IMR-90 (cell line): ENCODE measurements at regions not wholly inside any gene's neighbourhood (a gene's known extent, or its start where the extent isn't known, plus 50 kb on each side); places are given as distances from the start of the nearest gene placed in this dataset.

ENCODE experiments used
- ATAC-seq: fragments of 200-7000 bp; cut with Tn5 transposase; 2 replicates; pipeline ENCODE4 v1.9.1; 2020; ENCODE audit warnings: low read depth, mild to moderate bottlenecking, moderate library complexity
- BruUV-seq: library from RNA; stranded (reverse); fragments of 400-500 nt; replicated peaks from 2 replicates; lab custom pipeline; 2021; lab: Mats Ljungman, UMichigan
- CTCF ChIA-PET: fragments of 300-600 bp; formaldehyde crosslinking; extraction: SDS; loops from one replicate; lab custom pipeline; 2021; ENCODE audit warnings: antibody characterized with exemption; lab: Yijun Ruan, JAX
- POLR2A ChIA-PET: fragments of 300-600 bp; sonication (Branson Sonifier 250); formaldehyde crosslinking; loops from one replicate; lab custom pipeline; 2022; ENCODE audit warnings: antibody characterized with exemption; ENCODE audit not compliant: unreplicated experiment; lab: Charles Lee
- DNase-seq: peaks from one replicate; pipeline ENCODE4 v3.0.0; 2013
- H2AFZ ChIP-seq: replicated peaks from 2 replicates; pipeline ENCODE3; 2013; ENCODE audit warnings: low read length, mild to moderate bottlenecking; ENCODE audit not compliant: poor library complexity
- H2AK5ac ChIP-seq: 2 replicates; pipeline ENCODE4 v1.6.1; 2013; ENCODE audit warnings: low read depth, low read length, inconsistent platforms
- H2AK9ac ChIP-seq: replicated peaks from 2 replicates; pipeline ENCODE3; 2013; ENCODE audit warnings: mild to moderate bottlenecking, low read depth, low read length, moderate library complexity; ENCODE audit not compliant: poor library complexity
- H2BK120ac ChIP-seq: 2 replicates; pipeline ENCODE4 v1.6.1; 2013; ENCODE audit warnings: low read depth, low read length, inconsistent platforms
- H2BK15ac ChIP-seq: 3 replicates; pipeline ENCODE4 v1.6.1; 2013; ENCODE audit warnings: low read depth, low read length, inconsistent platforms
- H2BK20ac ChIP-seq: 2 replicates; pipeline ENCODE4 v1.6.1; 2013; ENCODE audit warnings: low read depth, mild to moderate bottlenecking, inconsistent platforms, low read length, moderate library complexity
- H2BK5ac ChIP-seq: 2 replicates; pipeline ENCODE4 v1.6.1; 2013; ENCODE audit warnings: mild to moderate bottlenecking, low read depth, low read length, inconsistent platforms; ENCODE audit not compliant: poor library complexity, severe bottlenecking
- H3K14ac ChIP-seq: replicated peaks from 2 replicates; pipeline ENCODE4 v1.6.1; 2013; ENCODE audit warnings: low read depth, low read length, inconsistent platforms
- H3K18ac ChIP-seq: 2 replicates; pipeline ENCODE4 v1.6.1; 2013; ENCODE audit warnings: low read depth, low read length, control low read depth
- H3K23ac ChIP-seq: 2 replicates; pipeline ENCODE4 v1.6.1; 2013; ENCODE audit warnings: low read depth, low read length, inconsistent platforms
- H3K27ac ChIP-seq: 2 replicates; pipeline ENCODE4 v1.5.1; 2013; ENCODE audit warnings: mild to moderate bottlenecking, control low read depth, low read length; ENCODE audit not compliant: insufficient read depth
- H3K27me3 ChIP-seq: 2 replicates; pipeline ENCODE4 v1.6.1; 2013; ENCODE audit warnings: low read length; ENCODE audit not compliant: control insufficient read depth, insufficient read depth
- H3K36me3 ChIP-seq: 2 replicates; pipeline ENCODE4 v1.6.1; 2013; ENCODE audit warnings: low read length, mixed read lengths; ENCODE audit not compliant: control insufficient read depth, insufficient read depth
- H3K4ac ChIP-seq: 2 replicates; pipeline ENCODE4 v1.6.1; 2013; ENCODE audit warnings: low read depth, low read length, inconsistent platforms
- H3K4me1 ChIP-seq: 2 replicates; pipeline ENCODE4 v1.6.1; 2013; ENCODE audit warnings: low read length, mixed read lengths; ENCODE audit not compliant: control insufficient read depth, insufficient read depth
- H3K4me2 ChIP-seq: 2 replicates; pipeline ENCODE4 v1.6.1; 2013; ENCODE audit warnings: low read depth, mild to moderate bottlenecking, control low read depth, low read length, moderate library complexity
- H3K4me3 ChIP-seq: 2 replicates; pipeline ENCODE4 v1.5.1; 2013; ENCODE audit warnings: low read depth, mild to moderate bottlenecking, control low read depth, low read length, moderate library complexity; ENCODE audit not compliant: insufficient read depth
- H3K56ac ChIP-seq: 2 replicates; pipeline ENCODE4 v1.6.1; 2013; ENCODE audit warnings: low read length, inconsistent platforms; ENCODE audit not compliant: insufficient read depth; ENCODE audit errors: extremely low read depth
- H3K79me1 ChIP-seq, 2 experiments: 2 replicates each; pipeline ENCODE4 v1.6.1; 2013; ENCODE audit warnings: low read length in 2 of 2, inconsistent platforms in 1 of 2, low read depth in 1 of 2
- H3K9ac ChIP-seq: 2 replicates; pipeline ENCODE4 v1.6.1; 2013; ENCODE audit warnings: low read depth, low read length, control low read depth
- H3K9me1 ChIP-seq: 2 replicates; pipeline ENCODE4 v1.6.1; 2013; ENCODE audit warnings: low read length, inconsistent platforms; ENCODE audit not compliant: insufficient read depth
- H3K9me3 ChIP-seq: 2 replicates; pipeline ENCODE4 v1.6.1; 2013; ENCODE audit warnings: low read length; ENCODE audit not compliant: control insufficient read depth, insufficient read depth
- H4K20me1 ChIP-seq: 2 replicates; pipeline ENCODE4 v1.6.1; 2013; ENCODE audit warnings: low read length, inconsistent platforms; ENCODE audit not compliant: insufficient read depth
- H4K5ac ChIP-seq: 2 replicates; pipeline ENCODE4 v1.6.1; 2013; ENCODE audit warnings: mild to moderate bottlenecking, low read depth, low read length, control low read depth
- H4K8ac ChIP-seq, 2 experiments: 2 replicates each; pipeline ENCODE4 v1.6.1; 2013; ENCODE audit warnings: low read depth in 2 of 2, low read length in 2 of 2, control low read depth in 1 of 2, inconsistent platforms in 1 of 2
- H4K91ac ChIP-seq: 2 replicates; pipeline ENCODE4 v1.6.1; 2013; ENCODE audit warnings: low read depth, low read length, inconsistent platforms; ENCODE audit not compliant: insufficient read depth
- CEBPB ChIP-seq: IDR thresholded peaks from 2 replicates; pipeline ENCODE4 v1.6.1; 2012; ENCODE audit warnings: low read depth, low read length, improper control_type of control experiment
- MAZ ChIP-seq: IDR thresholded peaks from 2 replicates; pipeline ENCODE4 v1.6.1; 2012; ENCODE audit warnings: low read depth, mild to moderate bottlenecking, low read length, improper control_type of control experiment, moderate library complexity, borderline replicate concordance
- SMC3 ChIP-seq: fragments of 150-350 bp; IDR thresholded peaks from 2 replicates; pipeline ENCODE4 v1.6.1; 2016; ENCODE audit warnings: low read depth, mild to moderate bottlenecking, antibody characterized with exemption, low read length, moderate library complexity
- WGBS, 2 experiments: methylation state at CpG; one replicate each; pipeline versions ENCODE4 v1.1.5 to v1.1.7; 2013; ENCODE audit warnings: missing lambda C conversion rate in 2 of 2; ENCODE audit not compliant: insufficient read length in 1 of 2; ENCODE audit errors: extremely low coverage in 2 of 2; 5-methylcytosine and 5-hydroxymethylcytosine counted together
- dilution Hi-C: fragments of 300-500 bp; cut with HindIII; formaldehyde crosslinking; loops from one replicate; pipeline ENCODE4 v1.14.3; 2018; ENCODE audit warnings: low sequenced_read_pairs; ENCODE audit not compliant: unreplicated experiment
- in situ Hi-C: fragments of 300-500 bp; cut with MboI; formaldehyde crosslinking; loops from 3 replicates; pipeline ENCODE4 v1.14.3; 2019; ENCODE audit warnings: low sequenced_read_pairs, inconsistent platforms, mixed read lengths
- intact Hi-C: fragments of 100-400 bp; cut with micrococcal nuclease; formaldehyde crosslinking; loops from 2 replicates; pipeline ENCODE4 v1.10.0; 2022
- TF ChIP-seq, protein P1 (sequence below): conservative IDR thresholded peaks from 2 replicates; pipeline ENCODE4 v1.5.1; 2012; ENCODE audit warnings: mild to moderate bottlenecking, low read depth, low read length, improper control_type of control experiment

- H3K56ac ChIP-seq, result no peak overlapping the region
- no peak overlapping the region for H2AK5ac ChIP-seq
- no peak overlapping the region for H2BK5ac ChIP-seq
- H2AFZ ChIP-seq, result no peak overlapping the region
- no peak overlapping the region for H4K91ac ChIP-seq
- no peak overlapping the region for H2BK20ac ChIP-seq
- no peak for DNase-seq
- H2BK15ac ChIP-seq, result no peak overlapping the region
- no peaks in the 10 kb centered on the region for H4K20me1 ChIP-seq
- no peak overlapping the region for H2AK9ac ChIP-seq
- peaks cover 59% of the 10 kb centered on the region for H3K9me3 ChIP-seq
- H3K4me1 ChIP-seq, result no peaks in the 10 kb centered on the region
- no peak overlapping the region for H4K5ac ChIP-seq
- H3K4me2 ChIP-seq, result no peak overlapping the region
- TF ChIP-seq SMC3 (no peak), CEBPB (no peak), MAZ (no peak)
- TF ChIP-seq, protein P1, sequence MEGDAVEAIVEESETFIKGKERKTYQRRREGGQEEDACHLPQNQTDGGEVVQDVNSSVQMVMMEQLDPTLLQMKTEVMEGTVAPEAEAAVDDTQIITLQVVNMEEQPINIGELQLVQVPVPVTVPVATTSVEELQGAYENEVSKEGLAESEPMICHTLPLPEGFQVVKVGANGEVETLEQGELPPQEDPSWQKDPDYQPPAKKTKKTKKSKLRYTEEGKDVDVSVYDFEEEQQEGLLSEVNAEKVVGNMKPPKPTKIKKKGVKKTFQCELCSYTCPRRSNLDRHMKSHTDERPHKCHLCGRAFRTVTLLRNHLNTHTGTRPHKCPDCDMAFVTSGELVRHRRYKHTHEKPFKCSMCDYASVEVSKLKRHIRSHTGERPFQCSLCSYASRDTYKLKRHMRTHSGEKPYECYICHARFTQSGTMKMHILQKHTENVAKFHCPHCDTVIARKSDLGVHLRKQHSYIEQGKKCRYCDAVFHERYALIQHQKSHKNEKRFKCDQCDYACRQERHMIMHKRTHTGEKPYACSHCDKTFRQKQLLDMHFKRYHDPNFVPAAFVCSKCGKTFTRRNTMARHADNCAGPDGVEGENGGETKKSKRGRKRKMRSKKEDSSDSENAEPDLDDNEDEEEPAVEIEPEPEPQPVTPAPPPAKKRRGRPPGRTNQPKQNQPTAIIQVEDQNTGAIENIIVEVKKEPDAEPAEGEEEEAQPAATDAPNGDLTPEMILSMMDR, result no peak
- H3K4ac ChIP-seq, result no peak overlapping the region
- no peak overlapping the region for H3K23ac ChIP-seq
- ChIA-PET CTCF (no interaction called here), POLR2A (no interaction called here)
- ATAC-seq, result no peak
- H3K4me3 ChIP-seq, result no peak overlapping the region
- no peak overlapping the region for H3K14ac ChIP-seq
- in situ Hi-C loops (no loop called here), intact Hi-C loops (no loop called here), dilution Hi-C loops (no loop called here)
- no peaks in the 10 kb centered on the region for H3K27me3 ChIP-seq
- no peak overlapping the region for H3K27ac ChIP-seq
- no peak overlapping the region for H2BK120ac ChIP-seq
- no peak overlapping the region for H4K8ac ChIP-seq
- 60% methylated on average over 5 of the region's 7 CpGs; no CpG with 5 or more reads in 1 of the 2 experiments for WGBS, 2 experiments
- H3K9ac ChIP-seq, result no peak overlapping the region
- BruUV-seq, result no TSS peak
- H3K79me1 ChIP-seq, result no peaks in the 10 kb centered on the region
- no peaks in the 10 kb centered on the region for H3K36me3 ChIP-seq
- no peak overlapping the region for H3K18ac ChIP-seq
- H3K9me1 ChIP-seq, result no peaks in the 10 kb centered on the region
These were observed 125.9 kb upstream of the B3GAT1 start for GRCh38 chr11:134537941-134538340.
